Left ventricle myocardium inferior (tissue), 1 donor: ENCODE measurements at regions not wholly inside any gene's neighbourhood (a gene's known extent, or its start where the extent isn't known, plus 50 kb on each side); places are given as distances from the start of the nearest gene placed in this dataset.

Source experiments
- DNase-seq: peaks from one replicate; pipeline ENCODE4 v3.0.0-alpha.2; 2020
- H3K27ac ChIP-seq: fragments of 200-600 bp; replicated peaks from 2 replicates; pipeline ENCODE4 v1.8.0; 2021
- H3K27me3 ChIP-seq: fragments of 200-600 bp; 2 replicates; pipeline ENCODE4 v1.8.0; 2021; ENCODE audit warnings: low read depth
- H3K36me3 ChIP-seq: fragments of 200-600 bp; 2 replicates; pipeline ENCODE4 v1.8.0; 2021
- H3K4me1 ChIP-seq: fragments of 200-600 bp; 2 replicates; pipeline ENCODE4 v1.8.0; 2021
- H3K4me3 ChIP-seq: fragments of 200-600 bp; 2 replicates; pipeline ENCODE4 v1.8.0; 2021; ENCODE audit warnings: mild to moderate bottlenecking, moderate library complexity
- H3K9me3 ChIP-seq: fragments of 200-600 bp; replicated peaks from 2 replicates; pipeline ENCODE4 v1.8.0; 2021
- CTCF ChIP-seq: fragments of 200-600 bp; IDR thresholded peaks from 2 replicates; pipeline ENCODE4 v1.8.0; 2021; ENCODE audit warnings: antibody characterized with exemption, mild to moderate bottlenecking, borderline replicate concordance
- intact Hi-C: fragments of 100-400 bp; cut with micrococcal nuclease; formaldehyde crosslinking; loops from one replicate; pipeline ENCODE4 v1.11.0; 2022
- donor health status: DM: no; HTN: yes; CAD: no; lungs with severe emphysema.

- Histone ChIP-seq H3K4me3 (no peak overlapping the region), H3K27me3 (peaks cover 36% of the 10 kb centered on the region), H3K36me3 (no peaks in the 10 kb centered on the region), H3K9me3 (peaks cover 16% of the 10 kb centered on the region), H3K27ac (no peak overlapping the region), H3K4me1 (no peaks in the 10 kb centered on the region)
- DNase-seq: no peak
- intact Hi-C loops: no loop called here
- no peak for TF ChIP-seq CTCF
These were observed 352.2 kb downstream of the EN1 start for GRCh38 chr2:118495290-118495689.

- DNase-seq: no peak
- intact Hi-C loops: no loop called here
- H3K36me3 ChIP-seq: no peaks in the 10 kb centered on the region
- no peak overlapping the region for H3K4me3 ChIP-seq
- H3K9me3 ChIP-seq: peaks cover 16% of the 10 kb centered on the region
- no peak for TF ChIP-seq CTCF
- peaks cover 44% of the 10 kb centered on the region for H3K27me3 ChIP-seq
- H3K27ac ChIP-seq: no peak overlapping the region
- no peaks in the 10 kb centered on the region for H3K4me1 ChIP-seq
These were observed 354.2 kb downstream of the EN1 start for GRCh38 chr2:118493213-118493612.

- H3K4me1 ChIP-seq: no peaks in the 10 kb centered on the region
- peak; percentile 12 for TF ChIP-seq CTCF
- no peaks in the 10 kb centered on the region for H3K36me3 ChIP-seq
- H3K27me3 ChIP-seq: peaks cover 37% of the 10 kb centered on the region
- intact Hi-C loops: no loop called here
- DNase-seq: no peak
- H3K9me3 ChIP-seq: peaks cover 16% of the 10 kb centered on the region
- no peak overlapping the region for H3K4me3 ChIP-seq
- H3K27ac ChIP-seq: no peak overlapping the region
These were observed 355.1 kb downstream of the EN1 start for GRCh38 chr2:118492335-118492734.

- Histone ChIP-seq H3K9me3 (peaks cover 16% of the 10 kb centered on the region), H3K4me1 (no peaks in the 10 kb centered on the region), H3K4me3 (no peak overlapping the region), H3K27ac (no peak overlapping the region), H3K36me3 (no peaks in the 10 kb centered on the region), H3K27me3 (peaks cover 25% of the 10 kb centered on the region)
- intact Hi-C loops: no loop called here
- no peak for DNase-seq
- TF ChIP-seq CTCF: no peak
These were observed 357.1 kb downstream of the EN1 start for GRCh38 chr2:118490330-118490729.

- H3K4me1 ChIP-seq: no peaks in the 10 kb centered on the region
- intact Hi-C loops: no loop called here
- no peak for TF ChIP-seq CTCF
- DNase-seq: no peak
- H3K36me3 ChIP-seq: no peaks in the 10 kb centered on the region
- no peak overlapping the region for H3K27ac ChIP-seq
- no peak overlapping the region for H3K4me3 ChIP-seq
- H3K9me3 ChIP-seq: peaks cover 16% of the 10 kb centered on the region
- peaks cover 25% of the 10 kb centered on the region for H3K27me3 ChIP-seq
These were observed 357.6 kb downstream of the EN1 start for GRCh38 chr2:118489712-118490299.
